Mammary epithelial cell (primary cell): ENCODE measurements at regions not wholly inside any gene's neighbourhood (a gene's known extent, or its start where the extent isn't known, plus 50 kb on each side); places are given as distances from the start of the nearest gene placed in this dataset.

Experiments
- EZH2 ChIP-seq: IDR thresholded peaks from 2 replicates; pipeline ENCODE4 v1.6.1; 2012; ENCODE audit warnings: low read length, inconsistent platforms, borderline replicate concordance
- TF ChIP-seq, protein P1 (sequence below), 2 donors: IDR thresholded peaks in 1 of 2; conservative IDR thresholded peaks in 1 of 2; 2 replicates each; pipeline ENCODE4 v1.5.1; 2011 to 2012; ENCODE audit warnings: inconsistent platforms in 2 of 2, low read length in 2 of 2, mild to moderate bottlenecking in 2 of 2, control low read depth in 1 of 2, low read depth in 1 of 2; ENCODE audit not compliant: insufficient read depth in 1 of 2; ENCODE audit errors: extremely low read depth in 1 of 2

DNA sequence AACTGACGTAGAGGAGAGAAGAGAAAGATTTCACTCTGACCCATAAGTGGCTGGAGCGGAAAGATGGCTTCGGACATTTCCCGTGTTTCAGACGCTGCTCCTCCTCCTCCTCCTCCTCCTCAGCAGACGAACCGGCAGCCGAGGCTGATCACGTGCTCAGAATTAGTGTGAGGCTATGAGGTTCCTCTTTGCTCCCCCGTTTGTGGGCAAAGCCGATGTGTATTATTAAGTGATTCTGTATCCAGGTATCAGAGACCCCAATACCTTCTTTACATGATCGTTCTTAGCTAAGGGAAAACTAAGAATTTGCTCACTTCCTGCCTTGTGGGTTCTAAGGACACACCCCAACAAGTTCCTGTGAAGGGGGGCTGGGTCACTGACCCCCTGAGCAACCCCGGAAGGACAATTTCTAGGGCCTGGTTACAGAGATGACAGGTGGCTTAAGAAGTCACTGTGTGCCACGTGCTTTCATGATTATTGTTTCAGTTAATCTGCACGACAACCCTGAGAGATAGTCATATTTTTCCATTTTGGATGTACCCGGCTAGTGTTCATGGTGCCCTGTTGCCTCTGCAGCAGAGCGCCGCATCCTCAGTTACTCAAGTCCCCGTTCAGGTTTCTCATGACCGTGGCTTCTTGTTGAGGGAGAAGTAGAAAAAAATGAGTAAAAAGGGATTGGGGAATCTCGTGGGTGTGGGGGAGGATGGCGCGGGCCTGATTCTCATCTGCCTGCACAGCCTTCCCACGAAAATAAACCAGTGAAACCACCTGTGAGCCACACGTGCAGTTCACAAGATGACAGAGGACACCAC, 671.8 kb downstream of the QKI start:
- TF ChIP-seq, protein P1, sequence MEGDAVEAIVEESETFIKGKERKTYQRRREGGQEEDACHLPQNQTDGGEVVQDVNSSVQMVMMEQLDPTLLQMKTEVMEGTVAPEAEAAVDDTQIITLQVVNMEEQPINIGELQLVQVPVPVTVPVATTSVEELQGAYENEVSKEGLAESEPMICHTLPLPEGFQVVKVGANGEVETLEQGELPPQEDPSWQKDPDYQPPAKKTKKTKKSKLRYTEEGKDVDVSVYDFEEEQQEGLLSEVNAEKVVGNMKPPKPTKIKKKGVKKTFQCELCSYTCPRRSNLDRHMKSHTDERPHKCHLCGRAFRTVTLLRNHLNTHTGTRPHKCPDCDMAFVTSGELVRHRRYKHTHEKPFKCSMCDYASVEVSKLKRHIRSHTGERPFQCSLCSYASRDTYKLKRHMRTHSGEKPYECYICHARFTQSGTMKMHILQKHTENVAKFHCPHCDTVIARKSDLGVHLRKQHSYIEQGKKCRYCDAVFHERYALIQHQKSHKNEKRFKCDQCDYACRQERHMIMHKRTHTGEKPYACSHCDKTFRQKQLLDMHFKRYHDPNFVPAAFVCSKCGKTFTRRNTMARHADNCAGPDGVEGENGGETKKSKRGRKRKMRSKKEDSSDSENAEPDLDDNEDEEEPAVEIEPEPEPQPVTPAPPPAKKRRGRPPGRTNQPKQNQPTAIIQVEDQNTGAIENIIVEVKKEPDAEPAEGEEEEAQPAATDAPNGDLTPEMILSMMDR (conservative IDR thresholded peaks at IDR 0.05 in 1 of 2, IDR thresholded peaks at IDR 0.05 in 1 of 2; ENCODE audit: extremely low read depth in 1 of 2, insufficient read depth in 1 of 2, low read depth in 1 of 2, low read length in 2 of 2): no peak
- no peak for TF ChIP-seq EZH2
